ENCODE measurements at regions not wholly inside any gene's neighbourhood (a gene's known extent, or its start where the extent isn't known, plus 50 kb on each side); places are given as distances from the start of the nearest gene placed in this dataset.
"Not testable (repeated sequence)": the region's sequence is repeated elsewhere in the genome, so short reads cannot be mapped to it uniquely, and the experiment has no call there.

DNA sequence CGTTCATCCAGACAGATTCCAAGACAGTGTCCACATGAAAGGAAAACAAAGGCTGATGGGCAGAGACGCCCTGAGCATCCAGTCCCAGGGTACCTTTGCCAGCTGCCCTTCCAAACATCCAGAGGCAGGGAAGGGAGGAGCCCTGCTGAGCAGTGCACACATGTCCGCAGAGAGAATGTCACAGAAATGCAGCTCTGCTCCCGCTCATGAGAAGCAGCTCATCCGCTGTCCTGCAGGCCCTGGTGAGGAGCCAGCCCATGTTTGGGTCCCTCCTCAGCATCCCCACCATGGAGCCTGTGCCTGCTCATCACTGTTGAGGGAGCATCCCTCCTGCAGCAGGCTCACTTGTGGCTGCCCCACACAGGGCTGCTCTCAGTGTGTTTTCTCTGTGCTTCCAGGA is 484.7 kb downstream of the GOLGA6L6 start:
- TF ChIP-seq POLR2A (IDR thresholded peaks at IDR 0.05) = not testable (repeated sequence)
- TF ChIP-seq, protein P1, sequence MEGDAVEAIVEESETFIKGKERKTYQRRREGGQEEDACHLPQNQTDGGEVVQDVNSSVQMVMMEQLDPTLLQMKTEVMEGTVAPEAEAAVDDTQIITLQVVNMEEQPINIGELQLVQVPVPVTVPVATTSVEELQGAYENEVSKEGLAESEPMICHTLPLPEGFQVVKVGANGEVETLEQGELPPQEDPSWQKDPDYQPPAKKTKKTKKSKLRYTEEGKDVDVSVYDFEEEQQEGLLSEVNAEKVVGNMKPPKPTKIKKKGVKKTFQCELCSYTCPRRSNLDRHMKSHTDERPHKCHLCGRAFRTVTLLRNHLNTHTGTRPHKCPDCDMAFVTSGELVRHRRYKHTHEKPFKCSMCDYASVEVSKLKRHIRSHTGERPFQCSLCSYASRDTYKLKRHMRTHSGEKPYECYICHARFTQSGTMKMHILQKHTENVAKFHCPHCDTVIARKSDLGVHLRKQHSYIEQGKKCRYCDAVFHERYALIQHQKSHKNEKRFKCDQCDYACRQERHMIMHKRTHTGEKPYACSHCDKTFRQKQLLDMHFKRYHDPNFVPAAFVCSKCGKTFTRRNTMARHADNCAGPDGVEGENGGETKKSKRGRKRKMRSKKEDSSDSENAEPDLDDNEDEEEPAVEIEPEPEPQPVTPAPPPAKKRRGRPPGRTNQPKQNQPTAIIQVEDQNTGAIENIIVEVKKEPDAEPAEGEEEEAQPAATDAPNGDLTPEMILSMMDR (IDR thresholded peaks at IDR 0.05 in 8 of 11, conservative IDR thresholded peaks at IDR 0.05 in 3 of 11) = not testable (repeated sequence)
